Hindlimb muscle (tissue), 1 donor: ENCODE measurements at regions not wholly inside any gene's neighbourhood (a gene's known extent, or its start where the extent isn't known, plus 50 kb on each side); places are given as distances from the start of the nearest gene placed in this dataset.

Experiments used
- DNase-seq: peaks from one replicate; pipeline ENCODE4 v3.0.0-alpha.2; 2013

DNA sequence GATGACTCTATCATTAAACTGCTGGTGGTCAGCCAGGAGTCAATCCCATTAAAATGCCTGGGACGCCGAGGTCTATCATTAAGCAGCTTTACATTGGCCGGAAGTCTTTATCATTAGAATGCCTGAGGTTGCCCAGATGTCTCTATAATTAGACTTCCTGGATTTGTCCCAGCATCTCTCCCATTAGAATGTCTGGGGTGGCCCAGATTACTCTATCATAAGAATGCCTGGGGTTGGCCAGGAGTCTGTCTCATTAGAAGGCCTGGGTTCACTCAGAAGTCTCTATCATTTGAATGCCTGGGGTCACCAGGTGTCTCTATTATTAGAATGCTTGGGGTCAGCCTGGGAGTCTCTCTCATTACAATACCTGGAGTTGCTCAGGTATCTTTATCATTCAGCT lies 2227.2 kb downstream of the TP53TG3F start:
- no peak for DNase-seq

GRCh38 chr16:35687071-35687470 lies 2227.7 kb downstream of the TP53TG3F start:
- DNase-seq, result no peak

GRCh38 chr16:35687781-35688180 lies 2228.4 kb downstream of the TP53TG3F start:
- no peak for DNase-seq

DNA sequence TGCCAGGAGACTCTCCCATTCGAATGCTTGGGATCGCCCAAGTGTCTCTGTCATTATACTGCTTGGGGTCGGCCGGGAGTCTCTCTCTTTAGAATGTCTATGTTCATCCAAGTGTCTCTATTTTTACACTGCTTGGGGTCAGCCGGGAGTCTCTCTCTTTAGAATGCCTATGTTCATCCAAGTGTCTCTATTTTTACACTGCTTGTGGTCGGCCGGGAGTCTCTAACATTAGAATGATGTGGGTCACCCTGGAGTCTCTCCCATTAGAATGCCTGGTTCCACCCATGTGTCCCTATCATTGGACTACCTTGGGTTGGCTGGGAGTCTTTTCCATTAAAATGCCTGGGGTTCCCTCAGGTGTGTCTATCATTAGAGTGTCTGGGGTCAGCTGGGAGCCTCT lies 2230.4 kb downstream of the TP53TG3F start:
- no peak for DNase-seq

DNA sequence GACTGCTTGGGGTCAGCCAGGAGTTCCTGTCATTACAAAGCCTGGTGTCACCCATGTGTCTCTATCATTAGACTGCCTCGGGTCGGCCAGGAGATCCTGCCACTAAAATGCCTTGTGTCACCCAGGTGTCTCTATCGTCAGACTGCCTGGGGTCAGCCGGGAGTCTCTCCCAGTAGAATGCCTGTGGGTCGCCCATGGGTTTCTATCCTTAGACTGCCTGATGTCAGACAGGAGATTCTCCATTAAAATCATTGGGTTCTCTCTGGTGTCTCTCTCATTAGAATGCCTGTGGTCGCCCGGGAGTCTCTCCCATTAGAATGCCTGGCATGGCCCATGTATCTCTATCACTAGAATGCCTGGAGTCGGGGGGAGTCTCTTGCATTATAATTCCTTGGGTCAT lies 2231.0 kb downstream of the TP53TG3F start:
- no peak for DNase-seq

GRCh38 chr16:35691057-35691456 lies 2231.6 kb downstream of the TP53TG3F start:
- no peak for DNase-seq

- no peak for DNase-seq
These were observed 2233.4 kb downstream of the TP53TG3F start for GRCh38 chr16:35692824-35693223.

DNA sequence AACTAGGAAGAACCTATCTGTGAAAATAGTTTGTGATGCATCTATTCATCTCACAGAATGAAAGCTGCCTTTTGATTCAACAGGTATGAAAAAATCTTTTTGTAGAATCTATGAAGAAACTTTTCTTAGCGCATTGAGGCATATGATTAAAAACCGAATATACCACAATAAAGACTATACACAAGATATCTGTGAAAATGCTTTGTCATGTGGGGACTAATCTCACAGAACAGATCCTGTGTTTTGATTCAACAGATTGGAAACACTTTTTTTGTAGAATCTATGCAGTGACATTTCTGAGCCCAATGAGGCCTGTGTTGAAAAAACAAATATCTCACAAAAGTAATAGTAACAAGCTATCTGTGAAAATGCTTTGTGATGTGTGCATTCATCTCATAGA lies 2247.5 kb downstream of the TP53TG3F start:
- DNase-seq, result no peak

GRCh38 chr16:35711435-35711834 lies 2252.0 kb downstream of the TP53TG3F start:
- no peak for DNase-seq

DNA sequence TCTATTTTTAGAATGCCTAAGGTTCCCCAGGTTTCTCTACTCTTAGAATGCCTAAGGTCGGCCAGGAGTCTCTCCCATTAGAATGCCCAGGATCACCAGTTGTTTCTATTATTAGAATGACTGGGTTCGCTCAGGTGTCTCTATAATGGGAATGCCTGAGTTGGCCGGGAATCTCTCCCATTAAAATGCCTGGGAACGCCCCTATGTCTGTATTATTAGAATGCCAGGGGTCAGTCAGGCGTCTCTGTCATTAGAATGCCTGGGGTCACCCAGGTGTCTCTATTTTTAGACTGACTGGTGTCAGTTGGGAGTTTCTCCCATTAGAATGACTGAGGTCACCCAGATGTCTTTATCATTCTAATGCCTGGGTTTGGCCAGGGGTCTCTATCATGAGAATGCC lies 2252.5 kb downstream of the TP53TG3F start:
- no peak for DNase-seq

GRCh38 chr16:35713762-35714650 lies 2254.6 kb downstream of the TP53TG3F start:
- DNase-seq, result no peak

GRCh38 chr16:35714665-35715064 lies 2255.3 kb downstream of the TP53TG3F start:
- DNase-seq, result no peak

GRCh38 chr16:35724551-35724950 lies 2265.1 kb downstream of the TP53TG3F start:
- DNase-seq, result no peak

DNA sequence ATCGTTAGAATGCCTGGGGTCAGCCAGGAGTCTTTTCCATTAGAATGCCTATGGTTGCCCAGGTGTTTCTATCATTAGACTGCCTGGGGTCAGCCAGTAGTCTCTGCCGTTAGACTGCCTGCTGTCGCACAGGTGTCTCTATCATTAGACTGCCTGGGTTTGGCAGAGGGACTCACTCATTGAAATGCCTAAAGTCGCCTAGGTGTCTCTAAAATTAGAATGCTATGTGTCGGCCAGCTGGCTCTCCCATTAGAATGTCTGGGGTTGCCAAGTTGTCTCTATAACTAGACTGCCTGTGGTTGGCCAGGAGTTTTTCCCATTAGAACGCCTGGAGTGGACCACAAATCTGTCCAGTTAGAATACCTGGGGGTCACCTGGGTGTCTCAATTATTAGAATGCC lies 2266.5 kb downstream of the TP53TG3F start:
- DNase-seq, result no peak

DNA sequence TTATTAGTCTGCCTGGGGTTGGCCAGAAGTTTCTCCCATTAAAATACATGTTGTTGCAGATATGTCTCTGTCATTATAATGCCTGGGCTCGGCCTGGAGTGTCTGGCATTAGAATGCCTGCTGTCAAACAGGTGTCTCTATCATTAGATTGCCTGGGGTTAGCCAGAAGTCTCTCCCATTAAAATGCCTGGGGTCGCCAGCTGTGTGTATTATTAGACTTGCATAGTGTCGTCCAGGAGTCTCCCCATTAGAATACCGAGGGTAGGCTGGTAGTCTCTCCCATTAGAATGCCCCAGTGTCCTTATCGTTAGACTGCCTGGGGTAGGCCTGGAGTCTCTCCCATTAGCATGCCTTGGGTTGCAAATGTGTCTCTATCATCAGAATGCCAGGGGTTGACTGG lies 2270.8 kb downstream of the TP53TG3F start:
- DNase-seq, result no peak

DNA sequence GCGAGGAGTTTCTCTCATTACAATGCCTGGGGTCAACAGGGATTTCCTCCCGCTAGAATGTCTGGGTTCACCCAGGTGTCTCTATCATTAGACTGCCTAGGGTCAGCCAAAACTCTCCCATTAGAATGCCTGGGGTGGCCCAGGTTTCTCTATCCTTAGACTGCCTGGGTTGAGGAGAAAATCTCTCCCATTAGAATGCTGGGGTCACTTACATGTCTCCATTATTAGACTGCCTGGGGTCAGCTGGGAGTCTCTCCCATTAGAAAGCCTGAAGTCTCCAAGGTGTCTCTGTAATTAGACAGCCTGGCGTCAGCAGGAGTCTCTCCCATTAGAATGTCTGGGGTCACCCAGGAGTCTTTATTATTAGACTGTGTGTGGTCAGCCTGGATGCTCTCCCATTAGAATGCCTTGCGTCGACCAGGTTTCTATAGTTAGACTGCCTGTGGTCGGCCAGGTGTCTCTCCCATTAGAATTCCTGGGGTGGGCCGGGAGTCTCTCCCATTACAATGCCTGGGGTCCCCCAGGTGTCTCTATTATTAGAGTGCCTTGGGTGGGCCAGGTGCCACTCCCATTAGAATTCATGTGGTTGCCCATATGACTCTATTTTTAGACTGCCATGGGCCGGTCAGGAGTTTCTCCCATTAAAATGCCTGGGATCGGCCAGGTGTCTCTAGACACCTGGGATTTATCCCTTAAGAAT lies 2272.1 kb downstream of the TP53TG3F start:
- DNase-seq, result no peak

GRCh38 chr16:35732046-35732810 lies 2272.8 kb downstream of the TP53TG3F start:
- DNase-seq, result no peak

- no peak for DNase-seq
These were observed 2274.0 kb downstream of the TP53TG3F start for GRCh38 chr16:35733278-35733965.

DNA sequence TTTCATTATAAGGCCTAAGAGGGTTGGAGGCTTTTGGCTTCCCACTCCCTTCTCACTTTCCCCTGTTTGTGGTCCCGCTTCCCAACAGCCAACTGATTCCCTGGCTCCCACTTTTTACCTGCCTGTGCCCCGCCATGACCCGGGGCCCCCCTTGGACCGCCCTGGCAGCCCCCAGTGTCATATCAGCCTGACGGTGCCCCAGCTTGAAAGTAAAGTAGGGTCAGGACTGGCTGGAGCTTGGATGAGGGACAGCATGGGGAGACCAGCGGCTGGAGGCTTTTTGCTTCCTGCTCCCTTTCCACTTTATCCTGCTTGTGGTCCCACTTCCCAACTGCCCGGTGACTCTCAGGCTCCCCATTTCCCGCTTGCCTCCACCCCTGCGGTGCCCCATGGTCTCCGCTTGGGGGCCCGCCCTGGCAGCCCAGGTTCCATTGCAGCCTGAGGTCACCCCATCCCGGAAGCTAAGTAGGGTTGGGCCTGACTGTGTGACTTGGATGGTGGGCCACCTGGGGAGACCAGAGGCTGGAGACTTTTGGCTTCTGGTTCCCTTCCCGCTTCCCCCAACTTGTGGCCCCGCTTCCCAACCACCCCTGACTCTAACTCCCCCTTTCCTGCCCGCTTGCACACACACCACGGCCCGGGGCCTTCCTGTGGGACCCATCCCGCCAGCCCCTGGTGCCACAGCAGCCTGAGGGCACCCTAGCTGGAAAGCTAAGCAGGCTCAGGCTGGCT lies 2274.7 kb downstream of the TP53TG3F start:
- DNase-seq, result no peak

- no peak for DNase-seq
These were observed 2275.5 kb downstream of the TP53TG3F start for GRCh38 chr16:35734728-35735402.
